ENCODE measurements at regions not wholly inside any gene's neighbourhood (a gene's known extent, or its start where the extent isn't known, plus 50 kb on each side); places are given as distances from the start of the nearest gene placed in this dataset.

DNA sequence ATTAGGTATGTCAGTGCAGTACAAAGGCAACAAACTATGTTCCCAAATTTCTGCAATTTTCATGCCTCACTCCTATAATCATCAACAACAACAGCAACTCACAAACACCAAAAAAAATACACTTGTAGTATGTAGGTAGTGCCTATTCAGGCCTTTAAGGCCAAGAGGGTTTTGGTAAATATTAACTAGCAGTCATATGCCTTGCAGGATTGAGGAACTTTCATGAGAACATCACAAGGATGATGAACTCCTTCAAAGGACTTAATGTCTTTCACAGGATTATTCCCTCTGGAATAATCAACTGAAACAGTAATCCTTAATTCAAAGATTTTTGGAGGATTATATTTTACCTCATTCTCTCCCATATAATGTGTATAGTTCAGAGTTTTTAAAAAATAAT lies 293.8 kb downstream of the NOVA1 start:
- TF ChIP-seq POLR2AphosphoS5 (IDR thresholded peaks at IDR 0.05): no peak
- TF ChIP-seq, protein P1, sequence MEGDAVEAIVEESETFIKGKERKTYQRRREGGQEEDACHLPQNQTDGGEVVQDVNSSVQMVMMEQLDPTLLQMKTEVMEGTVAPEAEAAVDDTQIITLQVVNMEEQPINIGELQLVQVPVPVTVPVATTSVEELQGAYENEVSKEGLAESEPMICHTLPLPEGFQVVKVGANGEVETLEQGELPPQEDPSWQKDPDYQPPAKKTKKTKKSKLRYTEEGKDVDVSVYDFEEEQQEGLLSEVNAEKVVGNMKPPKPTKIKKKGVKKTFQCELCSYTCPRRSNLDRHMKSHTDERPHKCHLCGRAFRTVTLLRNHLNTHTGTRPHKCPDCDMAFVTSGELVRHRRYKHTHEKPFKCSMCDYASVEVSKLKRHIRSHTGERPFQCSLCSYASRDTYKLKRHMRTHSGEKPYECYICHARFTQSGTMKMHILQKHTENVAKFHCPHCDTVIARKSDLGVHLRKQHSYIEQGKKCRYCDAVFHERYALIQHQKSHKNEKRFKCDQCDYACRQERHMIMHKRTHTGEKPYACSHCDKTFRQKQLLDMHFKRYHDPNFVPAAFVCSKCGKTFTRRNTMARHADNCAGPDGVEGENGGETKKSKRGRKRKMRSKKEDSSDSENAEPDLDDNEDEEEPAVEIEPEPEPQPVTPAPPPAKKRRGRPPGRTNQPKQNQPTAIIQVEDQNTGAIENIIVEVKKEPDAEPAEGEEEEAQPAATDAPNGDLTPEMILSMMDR (IDR thresholded peaks at IDR 0.05 in 8 of 11, conservative IDR thresholded peaks at IDR 0.05 in 3 of 11): no peak
- no peak for TF ChIP-seq POLR2A (IDR thresholded peaks at IDR 0.05)
